ENCODE measurements at regions not wholly inside any gene's neighbourhood (a gene's known extent, or its start where the extent isn't known, plus 50 kb on each side); places are given as distances from the start of the nearest gene placed in this dataset.
"Not testable (repeated sequence)": the region's sequence is repeated elsewhere in the genome, so short reads cannot be mapped to it uniquely, and the experiment has no call there.

GRCh38 chr7:4479367-4480039 is 202.6 kb upstream of the FOXK1 start:
- BruUV-seq (replicated peaks) = no TSS peak
- POLR2A ChIA-PET = interaction anchor here (0.6 kb wide), 2 partner anchors 223 to 337 kb away, joined by 3 to 4 read pairs; no protein-coding TSS in a partner anchor
- Histone ChIP-seq H3K27ac (ENCODE audit: low read depth, low read length, poor library complexity, severe bottlenecking) (no peak overlapping the region), H3K4me3 (ENCODE audit: low read depth, low read length, poor library complexity, severe bottlenecking) (no peak overlapping the region), H3K4me1 (ENCODE audit: insufficient read depth, low read length, poor library complexity, severe bottlenecking) (no peaks in the 10 kb centered on the region), H4K20me1 (ENCODE audit: insufficient read depth, low read length) (no peaks in the 10 kb centered on the region), H3K79me2 (ENCODE audit: insufficient read depth, low read depth, low read length) (no peaks in the 10 kb centered on the region), H3K4me2 (ENCODE audit: low read length) (no peak overlapping the region), H3K9me2 (ENCODE audit: insufficient read depth, low read length) (no peaks in the 10 kb centered on the region), H3K36me3 (ENCODE audit: insufficient read depth, low read length) (no peaks in the 10 kb centered on the region), H2AFZ (ENCODE audit: low read length) (no peak overlapping the region), H3K9me3 (ENCODE audit: low read length) (no peaks in the 10 kb centered on the region)
- intact Hi-C loops (cut with micrococcal nuclease; ENCODE audit: unreplicated experiment) = no loop called here
- peak; percentile 51 for DNase-seq (ENCODE audit: low spot score)
- TF ChIP-seq CTCF (conservative IDR thresholded peaks at IDR 0.05; ENCODE audit: low read length) (peak; percentile 78), EZH2phosphoT487 (IDR thresholded peaks at IDR 0.05; ENCODE audit: borderline replicate concordance, low read depth, low read length) (no peak)
- CTCF ChIA-PET (ENCODE audit: unreplicated experiment) = no interaction called here

- H3K9me2 ChIP-seq (ENCODE audit: insufficient read depth, low read length); POLR2A ChIA-PET; H3K27ac ChIP-seq (ENCODE audit: low read depth, low read length, poor library complexity, severe bottlenecking); intact Hi-C loops (cut with micrococcal nuclease; ENCODE audit: unreplicated experiment); H3K4me3 ChIP-seq (ENCODE audit: low read depth, low read length, poor library complexity, severe bottlenecking); H3K79me2 ChIP-seq (ENCODE audit: insufficient read depth, low read depth, low read length); H4K20me1 ChIP-seq (ENCODE audit: insufficient read depth, low read length); DNase-seq (ENCODE audit: low spot score); H3K9me3 ChIP-seq (ENCODE audit: low read length); BruUV-seq (replicated peaks); CTCF ChIA-PET (ENCODE audit: unreplicated experiment); H3K36me3 ChIP-seq (ENCODE audit: insufficient read depth, low read length); H3K4me2 ChIP-seq (ENCODE audit: low read length); H3K4me1 ChIP-seq (ENCODE audit: insufficient read depth, low read length, poor library complexity, severe bottlenecking); H2AFZ ChIP-seq (ENCODE audit: low read length): not testable (repeated sequence)
These were observed 202.0 kb upstream of the FOXK1 start for GRCh38 chr7:4480131-4480530.

DNA sequence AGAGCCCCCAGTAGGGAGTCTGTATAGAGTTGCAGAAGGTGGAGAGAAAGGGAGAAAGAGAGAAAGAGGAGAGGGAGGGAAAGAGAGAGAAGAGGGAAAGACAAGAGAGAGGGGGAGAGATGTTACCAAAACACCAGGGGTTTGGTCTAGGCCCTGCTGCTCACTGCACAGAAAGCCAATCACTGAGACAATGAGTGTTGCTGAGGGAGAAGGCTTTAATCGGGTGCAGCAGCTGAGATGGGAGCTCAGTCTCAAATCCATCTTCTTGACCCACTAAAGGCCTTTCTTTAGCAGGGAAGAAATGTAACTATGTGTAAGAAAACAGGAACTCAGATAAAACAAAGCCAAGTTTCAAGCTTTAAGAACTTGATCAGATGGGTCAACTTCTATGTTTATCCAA is 198.2 kb upstream of the FOXK1 start:
- DNase-seq (ENCODE audit: low spot score) = no peak
- CTCF ChIA-PET (ENCODE audit: unreplicated experiment) = no interaction called here

More for the DNA sequence above, 198.2 kb upstream of the FOXK1 start:
- Histone ChIP-seq H3K4me2 (ENCODE audit: low read length) (no peak overlapping the region), H3K4me1 (ENCODE audit: insufficient read depth, low read length, poor library complexity, severe bottlenecking) (no peaks in the 10 kb centered on the region), H3K79me2 (ENCODE audit: insufficient read depth, low read depth, low read length) (no peaks in the 10 kb centered on the region), H4K20me1 (ENCODE audit: insufficient read depth, low read length) (no peaks in the 10 kb centered on the region), H3K4me3 (ENCODE audit: low read depth, low read length, poor library complexity, severe bottlenecking) (no peak overlapping the region), H2AFZ (ENCODE audit: low read length) (no peak overlapping the region), H3K36me3 (ENCODE audit: insufficient read depth, low read length) (no peaks in the 10 kb centered on the region), H3K9me2 (ENCODE audit: insufficient read depth, low read length) (no peaks in the 10 kb centered on the region), H3K27ac (ENCODE audit: low read depth, low read length, poor library complexity, severe bottlenecking) (no peak overlapping the region), H3K9me3 (ENCODE audit: low read length) (no peaks in the 10 kb centered on the region)
- intact Hi-C loops (cut with micrococcal nuclease; ENCODE audit: unreplicated experiment) = no loop called here
- POLR2A ChIA-PET = interaction anchor here (0.6 kb wide), 1 partner anchor 259 kb away, joined by 4 read pairs; no protein-coding TSS in a partner anchor
- no TSS peak for BruUV-seq (replicated peaks)
- TF ChIP-seq EZH2phosphoT487 (IDR thresholded peaks at IDR 0.05; ENCODE audit: borderline replicate concordance, low read depth, low read length) = no peak
- TF ChIP-seq CTCF (conservative IDR thresholded peaks at IDR 0.05; ENCODE audit: low read length) = no peak
